Lung (tissue), 11 donors: ENCODE measurements at regions not wholly inside any gene's neighbourhood (a gene's known extent, or its start where the extent isn't known, plus 50 kb on each side); places are given as distances from the start of the nearest gene placed in this dataset.
A peak's percentile ranks its signal among the peaks of the same experiment; 100 is the strongest.

Experiments used
- ATAC-seq: fragments of 200-7000 bp; cut with Tn5 transposase; one replicate; pipeline ENCODE4 v1.9.1; 2020; ENCODE audit warnings: moderate number of reproducible peaks; ENCODE audit not compliant: insufficient read depth, low FRiP score
- DNase-seq, 3 donors: peaks; one replicate each; pipeline ENCODE4 v3.0.0-alpha.2; 2013 to 2017
- H3K27ac ChIP-seq, 2 donors: one replicate each; pipeline ENCODE4 v1.5.1; 2013; ENCODE audit warnings: mild to moderate bottlenecking in 2 of 2, moderate library complexity in 2 of 2, control low read depth in 1 of 2, inconsistent platforms in 1 of 2, low read depth in 1 of 2, low read length in 1 of 2
- H3K27me3 ChIP-seq, 3 donors: one replicate each; pipeline ENCODE4 v1.5.1; 2013; ENCODE audit warnings: low read length in 2 of 3; ENCODE audit not compliant: control insufficient read depth in 3 of 3, insufficient read depth in 3 of 3
- H3K36me3 ChIP-seq, 4 donors: one replicate each; pipeline ENCODE4 v1.5.1; 2013; ENCODE audit warnings: low read length in 4 of 4, mild to moderate bottlenecking in 1 of 4, moderate library complexity in 1 of 4; ENCODE audit not compliant: control insufficient read depth in 4 of 4, insufficient read depth in 4 of 4
- H3K4me1 ChIP-seq, 5 donors: one replicate each; pipeline ENCODE4 v1.5.1; 2013; ENCODE audit warnings: low read length in 5 of 5, mild to moderate bottlenecking in 2 of 5, moderate library complexity in 1 of 5; ENCODE audit not compliant: control insufficient read depth in 5 of 5, insufficient read depth in 5 of 5
- H3K4me3 ChIP-seq: one replicate; pipeline ENCODE4 v1.5.1; 2013; ENCODE audit warnings: mild to moderate bottlenecking, control low read depth, moderate library complexity
- H3K9ac ChIP-seq, 2 donors: one replicate each; pipeline ENCODE4 v1.5.1; 2013; ENCODE audit warnings: low read length in 2 of 2, control low read depth in 1 of 2; ENCODE audit not compliant: insufficient read depth in 1 of 2
- H3K9me3 ChIP-seq, 4 donors: one replicate each; pipeline ENCODE4 v1.5.1; 2013; ENCODE audit warnings: low read length in 3 of 4, mild to moderate bottlenecking in 1 of 4, moderate library complexity in 1 of 4; ENCODE audit not compliant: control insufficient read depth in 4 of 4, insufficient read depth in 3 of 4
- CTCF ChIP-seq: IDR thresholded peaks from 2 replicates; pipeline ENCODE4 v1.5.1; 2012; ENCODE audit warnings: mild to moderate bottlenecking; ENCODE audit errors: control extremely low read depth, extremely low read depth
- WGBS, 2 donors: extraction: QIAGEN DNeasy Blood & Tissue Kit; methylation state at CpG; one replicate each; pipeline ENCODE4 v1.1.7; 2013; 5-methylcytosine and 5-hydroxymethylcytosine counted together
- donor health status: control.
- donor health status: control.
- donor health status: Bipolar disorder and iron deficiency.
- donor health status: healthy.
- donor health status: DM: yes; HTN: yes; CAD: no.

DNA sequence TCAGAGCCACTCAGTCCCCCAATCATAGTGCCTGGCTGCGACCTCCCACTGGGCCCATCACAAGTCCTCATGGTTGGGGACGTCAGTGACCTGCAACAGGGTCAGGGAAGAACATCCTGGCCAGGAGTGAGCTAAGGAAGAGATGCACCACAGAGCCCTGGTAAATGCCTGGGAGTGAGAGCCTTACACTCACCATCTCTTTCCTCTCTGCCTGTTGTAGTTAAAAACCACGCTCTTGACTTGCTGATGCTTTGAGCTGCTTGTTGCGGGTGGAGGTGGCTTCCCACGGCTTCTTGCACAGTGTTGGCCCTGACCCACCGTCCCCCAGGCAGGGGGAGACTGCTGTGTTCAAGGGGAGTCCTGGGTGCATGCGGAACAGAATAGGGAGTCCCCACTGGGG is 91.1 kb upstream of the RGMA start:
- ATAC-seq (no peak), DNase-seq (no peak)
- Histone ChIP-seq H3K9ac (no peak overlapping the region), H3K27me3 (no peaks in the 10 kb centered on the region), H3K4me3 (no peak overlapping the region), H3K9me3 (no peaks in the 10 kb centered on the region), H3K4me1 (peaks cover 0 to 15% (median 0%) of the 10 kb centered on the region in 5 donors), H3K27ac (no peak overlapping the region), H3K36me3 (no peaks in the 10 kb centered on the region)
- 82 to 83% methylated on average over 7 of the region's 7 CpGs for WGBS, 2 donors
- TF ChIP-seq CTCF, result no peak

GRCh38 chr15:93179700-93180102 is 90.7 kb upstream of the RGMA start:
- no peak for ATAC-seq
- no peak for TF ChIP-seq CTCF
- 70% methylated on average over 17 of the region's 17 CpGs for WGBS, 2 donors
- H3K9me3 ChIP-seq, result no peaks in the 10 kb centered on the region
- H3K36me3 ChIP-seq, result no peaks in the 10 kb centered on the region
- DNase-seq, result no peak
- H3K9ac ChIP-seq, result no peak overlapping the region
- H3K4me1 ChIP-seq, result peaks cover 0 to 15% (median 0%) of the 10 kb centered on the region in 5 donors
- no peak overlapping the region for H3K4me3 ChIP-seq
- H3K27ac ChIP-seq, result no peak overlapping the region
- no peaks in the 10 kb centered on the region for H3K27me3 ChIP-seq

DNA sequence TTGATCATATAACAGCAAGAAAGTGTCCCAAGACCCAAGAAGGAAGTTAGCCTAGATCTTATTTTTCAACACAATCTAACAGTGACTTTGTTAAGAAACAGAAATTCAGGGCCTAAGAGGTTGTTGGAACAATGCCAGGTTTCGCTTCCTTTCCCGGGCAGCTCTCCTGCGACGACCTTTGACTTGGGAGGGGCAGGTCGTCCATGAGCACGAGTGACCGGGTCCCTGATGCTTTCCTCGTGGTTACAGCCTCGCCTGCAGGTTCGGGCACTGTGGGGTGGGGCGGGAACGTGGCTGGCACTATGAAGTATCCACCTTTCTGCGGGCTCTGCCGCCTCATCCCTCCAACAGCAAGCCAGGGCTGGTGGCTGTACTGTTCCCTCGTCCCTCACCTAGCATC is 90.1 kb upstream of the RGMA start:
- no peak overlapping the region for H3K4me3 ChIP-seq
- H3K27ac ChIP-seq, result no peak overlapping the region
- TF ChIP-seq CTCF, result no peak
- peak; percentile 19 to 71 (median 25) for DNase-seq
- no peak for ATAC-seq
- H3K27me3 ChIP-seq, result no peaks in the 10 kb centered on the region
- H3K9ac ChIP-seq, result no peak overlapping the region
- H3K36me3 ChIP-seq, result no peaks in the 10 kb centered on the region
- peaks cover 0 to 15% (median 0%) of the 10 kb centered on the region in 5 donors for H3K4me1 ChIP-seq
- H3K9me3 ChIP-seq, result no peaks in the 10 kb centered on the region
- WGBS, 2 donors, result 31 to 37% methylated on average over 15 of the region's 15 CpGs

GRCh38 chr15:93178371-93178770 is 89.4 kb upstream of the RGMA start:
- Histone ChIP-seq H3K36me3 (no peaks in the 10 kb centered on the region), H3K9ac (no peak overlapping the region), H3K27ac (no peak overlapping the region), H3K4me3 (no peak overlapping the region), H3K27me3 (no peaks in the 10 kb centered on the region), H3K4me1 (peaks cover 0 to 15% (median 0%) of the 10 kb centered on the region in 5 donors), H3K9me3 (no peaks in the 10 kb centered on the region)
- TF ChIP-seq CTCF, result no peak
- ATAC-seq (no peak), DNase-seq (no peak)
- 84 to 87% methylated on average over 8 of the region's 8 CpGs for WGBS, 2 donors
